ENCODE measurements at regions not wholly inside any gene's neighbourhood (a gene's known extent, or its start where the extent isn't known, plus 50 kb on each side); places are given as distances from the start of the nearest gene placed in this dataset.
"Not testable (repeated sequence)": the region's sequence is repeated elsewhere in the genome, so short reads cannot be mapped to it uniquely, and the experiment has no call there.

- H3K4me3 ChIP-seq (ENCODE audit: control insufficient read depth, low read depth, low read length): no peak overlapping the region
- TF ChIP-seq CTCF (IDR thresholded peaks at IDR 0.05; ENCODE audit: control insufficient read depth, insufficient read depth, low read depth, low read length, missing control alignments): no peak
- DNase-seq (ENCODE audit: low read depth): no peak
Measured at GRCh38 chr21:20163167-20163566, 835.0 kb upstream of the NCAM2 start.

GRCh38 chr21:20167059-20167458 lies 831.1 kb upstream of the NCAM2 start:
- DNase-seq (ENCODE audit: low read depth): no peak
- no peak overlapping the region for H3K4me3 ChIP-seq (ENCODE audit: control insufficient read depth, low read depth, low read length)
- TF ChIP-seq CTCF (IDR thresholded peaks at IDR 0.05; ENCODE audit: control insufficient read depth, insufficient read depth, low read depth, low read length, missing control alignments): no peak

- H3K4me3 ChIP-seq (ENCODE audit: control insufficient read depth, low read depth, low read length): no peak overlapping the region
- TF ChIP-seq CTCF (IDR thresholded peaks at IDR 0.05; ENCODE audit: control insufficient read depth, insufficient read depth, low read depth, low read length, missing control alignments): no peak
- DNase-seq (ENCODE audit: low read depth): no peak
Measured at GRCh38 chr21:20169812-20170576, 828.2 kb upstream of the NCAM2 start.

GRCh38 chr21:20186186-20186585 lies 812.0 kb upstream of the NCAM2 start:
- DNase-seq (ENCODE audit: low read depth): no peak
- TF ChIP-seq CTCF (IDR thresholded peaks at IDR 0.05; ENCODE audit: control insufficient read depth, insufficient read depth, low read depth, low read length, missing control alignments): no peak
- no peak overlapping the region for H3K4me3 ChIP-seq (ENCODE audit: control insufficient read depth, low read depth, low read length)

- TF ChIP-seq CTCF (IDR thresholded peaks at IDR 0.05; ENCODE audit: control insufficient read depth, insufficient read depth, low read depth, low read length, missing control alignments): no peak
- DNase-seq (ENCODE audit: low read depth): no peak
- H3K4me3 ChIP-seq (ENCODE audit: control insufficient read depth, low read depth, low read length): no peak overlapping the region
Measured at GRCh38 chr21:20187028-20187427, 811.2 kb upstream of the NCAM2 start.

GRCh38 chr21:20201323-20201722 lies 796.9 kb upstream of the NCAM2 start:
- DNase-seq (ENCODE audit: low read depth); H3K4me3 ChIP-seq (ENCODE audit: control insufficient read depth, low read depth, low read length): not testable (repeated sequence)

GRCh38 chr21:20207335-20207734 lies 790.9 kb upstream of the NCAM2 start:
- H3K4me3 ChIP-seq (ENCODE audit: control insufficient read depth, low read depth, low read length): no peak overlapping the region
- no peak for TF ChIP-seq CTCF (IDR thresholded peaks at IDR 0.05; ENCODE audit: control insufficient read depth, insufficient read depth, low read depth, low read length, missing control alignments)
- no peak for DNase-seq (ENCODE audit: low read depth)
